Left renal pelvis (tissue), 4 donors: ENCODE measurements at regions not wholly inside any gene's neighbourhood (a gene's known extent, or its start where the extent isn't known, plus 50 kb on each side); places are given as distances from the start of the nearest gene placed in this dataset.

Experiments
- DNase-seq, 4 donors: peaks; one replicate each; pipeline ENCODE4 v3.0.0-alpha.2; 2013; ENCODE audit warnings: low read depth in 4 of 4, low spot score in 3 of 4

DNA sequence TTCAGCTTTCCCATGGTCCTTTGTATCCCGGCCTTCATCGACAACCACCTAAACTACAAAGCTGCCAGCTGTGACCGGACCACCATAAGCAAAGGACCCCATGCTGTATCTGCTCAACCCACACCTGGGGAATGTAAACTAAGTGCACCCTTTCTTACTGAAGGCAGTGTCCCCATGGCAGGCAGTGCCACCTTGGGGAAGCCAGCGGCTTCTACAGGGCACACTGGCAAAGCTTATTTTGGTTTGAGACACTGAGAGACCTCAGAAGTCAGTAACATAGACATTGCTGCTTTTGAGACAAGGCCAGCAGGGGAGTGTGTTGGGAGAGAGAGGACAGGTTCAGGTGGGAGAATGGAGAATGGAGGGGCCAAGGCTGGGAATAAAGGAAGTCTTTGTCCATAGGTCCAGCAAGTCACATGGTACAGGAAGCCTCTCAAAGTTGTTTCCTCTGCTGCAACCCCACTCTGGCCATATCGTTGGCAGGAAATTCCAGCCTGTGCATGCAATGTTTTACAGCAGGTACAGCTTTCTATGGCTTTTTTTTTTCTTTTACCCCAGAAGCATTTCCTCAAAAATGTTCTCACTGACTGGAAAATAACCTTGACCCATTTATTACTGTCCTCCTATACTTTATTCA lies 85.9 kb upstream of the NPVF start:
- no peak for DNase-seq

- no peak for DNase-seq
Observed at GRCh38 chr7:25314731-25315267, 86.5 kb upstream of the NPVF start.

DNA sequence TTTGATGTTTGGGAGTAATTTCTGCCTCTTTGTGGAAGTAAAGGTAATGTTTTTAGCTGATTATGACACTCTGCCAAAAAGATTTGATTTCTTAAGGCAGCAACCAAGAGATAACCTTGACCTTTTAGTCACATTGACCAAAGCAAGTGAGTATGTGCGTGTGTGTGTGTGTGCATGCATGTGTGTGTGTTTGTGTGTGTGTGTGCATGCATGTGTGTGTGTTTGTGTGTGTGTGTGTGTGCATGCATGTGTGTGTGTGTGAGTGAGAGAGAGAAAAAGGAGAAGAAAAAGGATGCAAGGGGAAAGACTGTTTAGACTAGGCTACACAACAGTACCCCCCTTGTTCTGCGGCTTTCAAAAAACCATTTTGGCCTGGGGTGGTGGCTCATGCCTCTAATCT lies 88.1 kb upstream of the NPVF start:
- DNase-seq = no peak

DNA sequence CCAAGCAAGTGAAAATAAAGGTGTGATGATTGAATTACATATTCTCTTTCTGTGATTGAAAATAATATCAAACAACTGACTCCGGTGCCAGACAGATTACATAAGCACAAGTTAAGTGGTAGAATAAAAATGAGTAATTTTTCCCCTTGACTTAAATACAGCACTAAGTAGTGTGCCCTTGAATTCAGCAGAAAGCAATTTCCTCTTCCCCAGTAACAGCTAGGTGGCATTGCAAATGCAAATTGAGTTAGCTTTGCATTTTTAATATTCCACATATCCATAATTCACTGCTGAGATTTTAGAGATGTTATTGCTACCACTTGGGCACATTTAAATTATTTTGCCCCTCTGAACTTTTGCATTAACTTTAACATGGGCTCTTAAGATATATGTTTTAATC lies 89.8 kb upstream of the NPVF start:
- DNase-seq = no peak

GRCh38 chr7:25319707-25320106 lies 91.4 kb upstream of the NPVF start:
- DNase-seq = no peak

DNA sequence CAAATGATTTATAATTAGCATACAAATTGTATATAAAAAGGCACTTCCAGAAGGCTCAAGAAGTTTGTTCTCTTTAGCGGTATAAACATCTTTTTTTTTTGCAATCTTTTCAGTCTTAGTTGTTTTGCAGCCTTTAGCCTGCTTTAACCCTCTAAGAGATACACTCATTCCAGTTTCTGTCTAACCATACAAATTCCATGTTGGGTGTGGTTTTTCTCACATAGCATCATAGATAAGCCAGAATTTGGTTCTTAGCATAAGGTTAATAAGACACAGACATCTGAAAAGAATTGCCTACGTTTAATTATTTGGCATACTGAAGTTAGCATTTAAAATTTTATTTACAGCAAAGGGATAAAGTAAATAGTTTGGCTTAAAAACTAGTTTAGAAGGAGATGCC lies 92.5 kb upstream of the NPVF start:
- DNase-seq = no peak

DNA sequence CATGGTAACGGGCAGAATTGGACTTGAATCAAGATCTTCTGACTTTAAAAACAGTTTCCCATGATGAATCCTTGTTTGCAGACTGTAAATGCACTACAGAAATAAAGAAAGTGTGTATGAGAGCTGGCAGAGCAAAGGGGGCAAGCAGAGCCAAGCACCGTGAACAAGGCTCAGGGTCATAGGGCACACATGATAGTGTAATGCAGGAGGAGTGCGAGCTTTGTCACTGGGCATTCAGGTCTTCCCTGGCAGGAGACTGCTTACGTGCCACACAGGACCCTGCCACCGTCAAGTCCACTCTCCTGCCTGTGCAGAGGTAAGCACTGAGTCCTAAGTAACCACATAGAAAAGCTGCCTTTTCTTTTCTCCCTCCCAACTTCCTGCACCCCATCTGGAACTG lies 93.1 kb upstream of the NPVF start:
- no peak for DNase-seq

- no peak for DNase-seq
Observed at GRCh38 chr7:25322473-25322872, 94.2 kb upstream of the NPVF start.

DNA sequence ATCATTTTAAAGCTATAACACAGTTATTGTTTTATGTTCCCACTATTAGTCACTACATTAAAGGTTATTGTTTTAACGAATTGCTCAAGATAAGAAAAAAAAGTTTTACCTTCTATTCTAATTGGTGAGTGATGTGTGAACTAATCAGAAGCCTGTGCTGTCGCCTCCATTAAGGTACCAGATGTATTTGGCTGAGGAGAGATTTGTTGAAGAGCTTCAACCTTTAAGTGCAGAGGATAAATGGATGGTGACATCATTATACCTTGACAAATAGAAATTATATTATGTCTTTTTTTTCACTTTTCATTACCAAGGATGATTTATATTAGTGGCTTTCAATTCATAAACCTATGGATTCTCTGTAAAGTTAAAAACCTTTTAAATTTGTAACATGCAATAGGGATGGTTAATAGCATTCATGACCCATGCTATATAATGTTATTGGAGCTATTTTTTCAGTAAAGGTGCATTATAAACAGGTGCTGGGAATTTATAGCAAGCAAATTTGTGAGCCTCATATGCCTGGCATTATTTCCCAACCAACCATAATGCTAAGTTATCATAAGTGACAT lies 97.0 kb upstream of the NPVF start:
- DNase-seq = no peak

DNA sequence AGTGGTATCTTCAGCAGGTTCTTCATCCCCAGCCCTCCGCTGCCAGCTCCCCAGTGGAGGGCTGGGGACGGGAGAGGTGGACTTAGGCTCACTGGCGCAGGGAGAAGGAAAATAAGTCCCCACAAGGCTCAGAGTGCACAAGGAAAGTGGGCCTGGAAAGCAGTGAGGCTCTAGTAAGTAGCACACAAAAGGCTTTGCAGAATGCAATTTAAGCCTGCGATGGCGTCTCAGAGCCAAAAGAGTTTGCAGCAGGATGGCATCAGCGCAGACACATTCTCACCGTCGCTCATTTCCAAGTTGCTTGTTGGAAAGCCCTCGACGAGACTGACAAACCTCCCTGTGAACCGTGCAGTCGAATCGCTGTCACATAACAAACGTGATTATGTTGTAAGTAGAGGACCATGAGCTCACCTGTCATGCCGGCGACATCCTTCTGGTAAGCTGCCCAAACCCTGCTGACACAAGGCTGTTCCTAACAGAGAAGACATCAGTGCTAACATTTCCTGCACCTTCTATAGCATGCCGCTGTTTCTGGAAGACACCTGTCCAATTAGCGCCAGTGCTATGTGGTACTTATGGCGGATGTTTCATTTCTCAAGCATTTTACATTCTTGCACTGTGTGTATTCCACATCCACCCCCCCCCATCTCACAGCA lies 98.3 kb upstream of the NPVF start:
- DNase-seq = no peak

GRCh38 chr7:25329815-25330214 lies 101.5 kb upstream of the NPVF start:
- DNase-seq = no peak

DNA sequence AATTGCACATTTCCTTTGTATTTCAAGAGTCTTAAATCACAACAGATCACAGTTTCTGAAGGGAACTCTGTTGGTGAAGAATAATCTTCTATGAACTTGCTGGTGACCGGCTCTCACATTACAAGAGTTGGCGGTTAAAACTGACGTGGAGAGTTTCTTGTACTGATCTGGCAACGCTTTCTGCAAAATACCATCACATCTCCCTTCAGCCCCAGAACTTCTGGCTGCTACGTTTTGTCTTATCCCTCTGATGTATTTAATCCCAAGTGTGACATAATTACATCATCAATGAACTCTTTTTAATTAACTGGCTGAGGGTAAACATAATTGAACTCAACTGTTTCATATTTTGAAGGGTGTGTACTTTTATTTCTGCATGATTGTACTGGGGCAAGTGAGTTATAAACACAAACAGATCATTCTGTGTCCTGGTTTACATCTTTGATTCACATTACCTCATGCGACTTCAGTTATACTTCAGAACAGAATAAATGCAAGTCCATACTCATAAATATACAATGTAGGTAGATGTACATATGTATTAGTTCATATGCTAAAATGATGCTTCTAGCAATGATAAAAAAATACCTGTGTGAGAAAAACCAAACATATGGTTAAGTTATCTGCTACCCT lies 105.1 kb upstream of the NPVF start:
- no peak for DNase-seq

DNA sequence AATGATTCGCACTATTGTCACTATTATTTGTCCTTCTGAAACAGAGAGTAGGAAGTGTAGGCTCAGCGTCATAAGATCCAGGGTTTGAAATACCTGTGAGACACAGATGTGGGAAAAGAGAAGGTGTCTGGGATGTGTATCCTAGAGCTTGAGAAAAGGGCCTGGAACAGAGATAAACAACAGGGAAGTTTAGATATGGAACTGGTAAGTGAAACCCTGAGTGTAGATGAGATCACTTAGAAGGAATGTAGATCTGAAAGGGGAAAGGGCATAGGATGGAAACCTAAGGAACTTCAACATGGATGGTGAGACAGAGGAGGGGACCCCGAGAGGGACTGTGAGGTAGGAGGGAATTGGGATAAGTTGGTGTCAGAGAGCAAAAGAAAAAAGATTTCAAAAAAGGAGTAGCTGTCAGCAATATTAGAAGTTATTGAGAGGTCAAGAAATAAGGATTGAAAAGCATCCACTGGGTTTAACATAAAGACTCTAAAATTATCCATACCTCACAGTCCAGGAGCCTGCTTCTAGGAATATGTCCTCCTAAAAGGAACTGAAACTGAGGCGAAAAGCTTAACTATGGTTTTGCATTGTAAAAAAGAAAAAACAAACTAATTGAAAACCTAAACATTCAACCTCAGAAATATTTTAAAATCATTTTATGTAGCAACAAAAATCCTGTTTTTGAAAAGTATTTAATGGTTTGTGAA lies 119.2 kb upstream of the NPVF start:
- no peak for DNase-seq

DNA sequence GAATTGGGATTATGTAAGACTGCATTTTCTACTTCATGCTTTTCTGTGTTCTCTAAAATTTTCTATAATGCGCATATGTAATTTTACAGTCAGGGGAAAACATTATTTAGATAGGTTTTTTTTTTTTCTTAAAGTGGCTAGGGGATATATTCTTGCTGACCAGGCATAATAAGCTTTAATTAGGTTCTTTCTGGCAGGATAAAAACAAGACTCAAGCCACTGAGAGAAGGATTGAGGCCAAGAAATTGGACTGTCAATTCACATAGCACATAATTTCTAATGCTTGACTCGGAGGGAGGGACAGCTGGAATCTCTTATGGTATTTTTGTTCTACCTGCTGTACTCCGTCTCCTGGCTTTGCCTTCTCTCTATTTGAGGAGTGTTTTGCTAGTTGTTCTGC lies 119.8 kb upstream of the NPVF start:
- no peak for DNase-seq

DNA sequence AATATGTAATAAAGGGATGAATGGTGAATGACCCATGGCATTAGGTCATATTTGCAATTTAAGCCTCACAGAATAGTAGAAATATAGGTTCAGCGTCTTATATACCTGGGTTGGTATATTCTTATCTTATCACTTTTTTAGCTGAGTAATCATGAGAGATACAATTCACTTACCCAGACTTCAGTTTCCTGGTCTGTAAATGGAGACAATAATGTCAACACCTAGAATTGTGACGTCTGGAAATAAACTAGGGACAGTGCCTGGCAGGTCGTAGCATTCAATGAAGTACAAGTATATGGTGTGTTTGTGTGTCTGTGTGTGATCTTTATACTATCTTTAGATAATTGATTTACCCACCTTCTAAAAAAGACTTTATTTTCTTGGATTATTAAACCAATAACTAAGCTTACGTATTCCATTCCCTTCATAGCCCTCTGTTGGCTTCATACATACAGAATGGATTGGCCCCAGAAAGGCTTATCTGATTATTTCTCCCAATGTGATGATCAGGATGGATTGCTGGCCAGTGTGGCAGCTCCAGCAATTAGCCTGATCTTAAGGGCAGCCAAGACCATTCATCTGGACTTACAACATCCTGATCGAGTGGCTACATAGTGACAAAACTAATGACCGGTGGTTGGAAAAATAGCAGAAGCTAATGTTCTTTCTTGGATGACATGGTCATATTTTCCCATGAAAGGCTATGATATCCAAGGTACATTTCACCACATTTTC lies 121.2 kb upstream of the NPVF start:
- no peak for DNase-seq

- DNase-seq = no peak
Observed at GRCh38 chr7:25350041-25350440, 121.8 kb upstream of the NPVF start.

- no peak for DNase-seq
Observed at GRCh38 chr7:25351761-25352160, 123.5 kb upstream of the NPVF start.

GRCh38 chr7:25353196-25353595 lies 124.9 kb upstream of the NPVF start:
- no peak for DNase-seq

DNA sequence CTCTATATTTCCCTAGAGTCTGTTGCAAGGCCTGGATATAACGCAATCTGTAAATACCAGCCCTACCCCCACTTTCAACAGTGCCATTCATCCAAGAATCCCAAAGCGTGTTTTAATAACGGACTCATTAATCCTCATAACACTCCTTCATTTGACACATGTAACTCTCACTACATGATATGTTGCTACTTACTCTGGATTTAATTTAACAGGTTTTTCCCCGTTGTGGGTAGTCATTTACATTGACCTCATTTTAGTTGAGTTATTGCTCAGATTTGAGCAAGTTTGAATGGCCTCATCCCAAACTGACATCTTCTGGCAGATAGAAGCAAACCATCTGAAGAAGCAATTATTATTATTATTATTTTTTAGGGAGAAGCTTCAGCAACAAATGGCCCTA lies 125.4 kb upstream of the NPVF start:
- no peak for DNase-seq

DNA sequence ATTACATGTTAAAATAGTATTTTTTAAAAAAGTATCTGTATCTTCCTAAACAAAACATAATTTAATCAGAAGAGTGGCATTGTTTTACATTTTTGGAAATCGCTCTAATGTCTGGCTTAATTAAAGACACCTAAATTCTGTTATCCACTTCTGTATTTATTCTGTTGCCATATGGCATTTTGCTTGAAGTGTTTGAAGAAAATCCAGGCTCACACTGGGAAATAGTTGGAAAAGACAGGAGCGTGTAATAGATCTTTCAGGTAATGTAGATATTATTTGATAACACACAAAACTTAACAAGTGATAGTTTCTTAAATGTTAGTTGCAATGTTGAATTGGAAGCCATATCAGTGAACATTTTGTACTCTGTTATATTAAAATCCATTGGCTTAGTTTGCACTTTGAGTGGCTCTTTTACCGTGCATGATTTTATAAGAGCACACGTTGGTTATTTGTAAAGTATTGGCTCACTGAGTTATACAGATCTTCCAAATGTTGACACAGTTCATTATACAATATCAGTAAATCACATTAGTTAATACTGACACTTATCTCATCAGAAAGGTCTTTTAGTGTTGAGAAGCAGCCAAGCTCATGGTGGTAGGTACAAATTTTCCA lies 128.4 kb upstream of the NPVF start:
- no peak for DNase-seq
